Spleen (tissue), 7 donors: ENCODE measurements at regions not wholly inside any gene's neighbourhood (a gene's known extent, or its start where the extent isn't known, plus 50 kb on each side); places are given as distances from the start of the nearest gene placed in this dataset.

Source experiments
- POLR2A ChIP-seq, 3 donors: fragments of 450-650 bp; IDR thresholded peaks; one replicate each; pipeline ENCODE4 v1.5.1; 2017; ENCODE audit warnings: antibody characterized with exemption in 3 of 3, mild to moderate bottlenecking in 1 of 3
- POLR2AphosphoS5 ChIP-seq, 3 donors: sonication (generic); formaldehyde crosslinking; IDR thresholded peaks; one replicate each; pipeline ENCODE4 v1.5.1; 2017; ENCODE audit warnings: antibody characterized with exemption in 3 of 3
- TF ChIP-seq, protein P1 (sequence below), 11 experiments: fragments of 200-600 bp in 7 of 11; fragments of 450-650 bp in 4 of 11; sonication (generic) in 4 of 11; IDR thresholded peaks in 8 of 11; conservative IDR thresholded peaks in 3 of 11; 1 replicate in 7 of 11; 2 replicates in 4 of 11; pipeline versions ENCODE4 v1.4.0 to v1.8.0; 2016 to 2021; ENCODE audit warnings: antibody characterized with exemption in 11 of 11, inconsistent platforms in 4 of 11, mild to moderate bottlenecking in 1 of 11
- donor health status: DM: no; HTN: no; CAD: no; lungs with moderate emphysema.
- donor health status: DM: no; HTN: no; CAD: no.
- donor health status: DM: no; HTN: no; CAD: no.

DNA sequence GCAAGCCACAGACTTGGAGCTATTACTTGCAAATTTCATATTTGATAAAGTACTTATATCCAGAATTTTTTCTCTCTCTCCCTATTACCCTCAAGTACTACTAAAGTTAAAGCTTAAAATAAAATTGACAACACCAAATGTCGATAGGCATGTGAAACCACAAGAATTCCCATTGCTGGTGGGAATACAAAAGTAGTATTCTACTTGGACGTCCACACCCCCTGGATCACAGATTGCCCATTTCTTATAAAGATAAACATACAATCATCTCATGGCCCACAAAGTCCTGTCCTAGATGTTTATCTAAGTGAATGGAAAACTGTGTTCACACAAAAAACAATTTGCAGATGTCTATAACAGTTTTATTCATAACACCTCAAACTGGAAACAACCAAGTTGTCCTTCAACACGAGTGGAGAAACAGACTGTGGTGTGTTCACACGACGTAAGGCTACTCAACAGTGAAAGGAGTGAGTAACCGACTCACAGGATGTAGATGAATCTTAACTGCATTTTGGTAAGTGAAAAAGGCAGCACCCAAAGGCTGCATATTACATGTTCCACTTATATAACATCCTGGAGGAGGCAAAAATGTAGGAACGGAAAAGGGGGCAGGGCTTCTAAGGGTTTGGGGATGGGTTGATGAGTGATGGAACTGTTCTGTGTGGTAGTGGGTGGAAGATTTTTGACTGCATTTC is 297.4 kb downstream of the THBS2 start:
- TF ChIP-seq, protein P1, sequence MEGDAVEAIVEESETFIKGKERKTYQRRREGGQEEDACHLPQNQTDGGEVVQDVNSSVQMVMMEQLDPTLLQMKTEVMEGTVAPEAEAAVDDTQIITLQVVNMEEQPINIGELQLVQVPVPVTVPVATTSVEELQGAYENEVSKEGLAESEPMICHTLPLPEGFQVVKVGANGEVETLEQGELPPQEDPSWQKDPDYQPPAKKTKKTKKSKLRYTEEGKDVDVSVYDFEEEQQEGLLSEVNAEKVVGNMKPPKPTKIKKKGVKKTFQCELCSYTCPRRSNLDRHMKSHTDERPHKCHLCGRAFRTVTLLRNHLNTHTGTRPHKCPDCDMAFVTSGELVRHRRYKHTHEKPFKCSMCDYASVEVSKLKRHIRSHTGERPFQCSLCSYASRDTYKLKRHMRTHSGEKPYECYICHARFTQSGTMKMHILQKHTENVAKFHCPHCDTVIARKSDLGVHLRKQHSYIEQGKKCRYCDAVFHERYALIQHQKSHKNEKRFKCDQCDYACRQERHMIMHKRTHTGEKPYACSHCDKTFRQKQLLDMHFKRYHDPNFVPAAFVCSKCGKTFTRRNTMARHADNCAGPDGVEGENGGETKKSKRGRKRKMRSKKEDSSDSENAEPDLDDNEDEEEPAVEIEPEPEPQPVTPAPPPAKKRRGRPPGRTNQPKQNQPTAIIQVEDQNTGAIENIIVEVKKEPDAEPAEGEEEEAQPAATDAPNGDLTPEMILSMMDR (IDR thresholded peaks at IDR 0.05 in 8 of 11, conservative IDR thresholded peaks at IDR 0.05 in 3 of 11): no peak
- TF ChIP-seq POLR2AphosphoS5 (IDR thresholded peaks at IDR 0.05) (no peak), POLR2A (IDR thresholded peaks at IDR 0.05) (no peak)
